GM12873 (cell line): ENCODE measurements at regions not wholly inside any gene's neighbourhood (a gene's known extent, or its start where the extent isn't known, plus 50 kb on each side); places are given as distances from the start of the nearest gene placed in this dataset.

Experiments
- TF ChIP-seq, protein P1 (sequence below): IDR thresholded peaks from 2 replicates; pipeline ENCODE4 v1.5.1; 2012; ENCODE audit warnings: low read depth, mild to moderate bottlenecking, moderate library complexity, low read length, control low read depth; ENCODE audit not compliant: insufficient read depth; ENCODE audit errors: missing control alignments

DNA sequence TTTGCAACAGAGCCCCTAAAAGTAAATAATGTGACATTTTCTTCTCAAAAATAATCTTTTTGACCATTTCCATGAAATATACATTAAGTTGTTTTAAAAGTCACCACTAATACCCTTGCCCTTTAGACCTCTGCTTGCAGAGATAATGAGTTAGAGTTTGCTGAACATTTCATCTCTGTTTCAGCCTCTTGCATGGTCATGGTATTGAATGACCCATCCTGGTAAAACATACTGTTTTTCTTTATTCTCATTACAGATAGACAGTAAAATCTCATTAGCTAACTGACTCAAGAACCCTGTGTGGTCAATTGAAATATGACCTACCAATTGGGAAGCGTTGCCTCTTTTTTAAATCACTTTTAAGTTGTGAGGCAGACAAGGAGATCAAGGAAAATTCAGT, 916.7 kb downstream of the PDHA2 start:
- TF ChIP-seq, protein P1, sequence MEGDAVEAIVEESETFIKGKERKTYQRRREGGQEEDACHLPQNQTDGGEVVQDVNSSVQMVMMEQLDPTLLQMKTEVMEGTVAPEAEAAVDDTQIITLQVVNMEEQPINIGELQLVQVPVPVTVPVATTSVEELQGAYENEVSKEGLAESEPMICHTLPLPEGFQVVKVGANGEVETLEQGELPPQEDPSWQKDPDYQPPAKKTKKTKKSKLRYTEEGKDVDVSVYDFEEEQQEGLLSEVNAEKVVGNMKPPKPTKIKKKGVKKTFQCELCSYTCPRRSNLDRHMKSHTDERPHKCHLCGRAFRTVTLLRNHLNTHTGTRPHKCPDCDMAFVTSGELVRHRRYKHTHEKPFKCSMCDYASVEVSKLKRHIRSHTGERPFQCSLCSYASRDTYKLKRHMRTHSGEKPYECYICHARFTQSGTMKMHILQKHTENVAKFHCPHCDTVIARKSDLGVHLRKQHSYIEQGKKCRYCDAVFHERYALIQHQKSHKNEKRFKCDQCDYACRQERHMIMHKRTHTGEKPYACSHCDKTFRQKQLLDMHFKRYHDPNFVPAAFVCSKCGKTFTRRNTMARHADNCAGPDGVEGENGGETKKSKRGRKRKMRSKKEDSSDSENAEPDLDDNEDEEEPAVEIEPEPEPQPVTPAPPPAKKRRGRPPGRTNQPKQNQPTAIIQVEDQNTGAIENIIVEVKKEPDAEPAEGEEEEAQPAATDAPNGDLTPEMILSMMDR: no peak

DNA sequence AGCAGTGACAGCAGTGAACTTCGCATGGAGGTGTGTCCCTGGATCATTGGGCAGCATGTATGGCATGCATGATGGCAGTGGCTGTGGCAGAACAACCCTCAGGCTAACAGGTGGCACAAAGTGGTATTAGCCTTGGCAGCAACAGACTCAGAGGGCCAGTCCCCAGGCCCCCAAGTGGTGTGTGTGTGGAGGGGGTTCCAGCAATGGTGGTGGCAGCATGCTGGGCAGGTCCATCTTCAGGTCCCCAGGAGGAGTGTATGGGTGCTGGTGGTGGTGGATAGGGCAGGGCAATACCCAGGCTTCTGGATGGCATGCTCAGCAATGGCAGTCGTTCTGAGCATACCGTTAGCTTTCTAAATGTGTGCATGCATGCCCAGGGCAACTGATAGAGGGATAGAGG, 923.7 kb downstream of the PDHA2 start:
- TF ChIP-seq, protein P1: no peak

DNA sequence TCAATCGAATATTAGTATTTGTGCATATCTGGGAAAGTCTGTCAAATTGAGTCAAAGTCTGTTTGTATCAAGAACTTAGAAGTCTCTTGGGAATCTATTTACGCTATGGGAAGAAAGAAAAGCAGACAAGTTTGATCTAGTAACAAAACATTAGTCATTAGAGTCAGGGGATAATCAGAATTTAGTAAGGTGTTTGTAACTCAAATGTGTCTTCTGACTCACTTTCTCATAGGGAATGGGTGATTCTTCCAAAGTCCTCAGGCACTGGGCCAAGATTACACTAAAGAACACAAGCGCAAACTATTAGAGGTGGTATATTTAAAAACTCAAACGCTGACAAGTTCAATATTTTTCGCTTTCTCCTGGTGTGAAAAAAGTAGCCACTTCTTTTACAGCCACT, 926.5 kb downstream of the PDHA2 start:
- TF ChIP-seq, protein P1: no peak

DNA sequence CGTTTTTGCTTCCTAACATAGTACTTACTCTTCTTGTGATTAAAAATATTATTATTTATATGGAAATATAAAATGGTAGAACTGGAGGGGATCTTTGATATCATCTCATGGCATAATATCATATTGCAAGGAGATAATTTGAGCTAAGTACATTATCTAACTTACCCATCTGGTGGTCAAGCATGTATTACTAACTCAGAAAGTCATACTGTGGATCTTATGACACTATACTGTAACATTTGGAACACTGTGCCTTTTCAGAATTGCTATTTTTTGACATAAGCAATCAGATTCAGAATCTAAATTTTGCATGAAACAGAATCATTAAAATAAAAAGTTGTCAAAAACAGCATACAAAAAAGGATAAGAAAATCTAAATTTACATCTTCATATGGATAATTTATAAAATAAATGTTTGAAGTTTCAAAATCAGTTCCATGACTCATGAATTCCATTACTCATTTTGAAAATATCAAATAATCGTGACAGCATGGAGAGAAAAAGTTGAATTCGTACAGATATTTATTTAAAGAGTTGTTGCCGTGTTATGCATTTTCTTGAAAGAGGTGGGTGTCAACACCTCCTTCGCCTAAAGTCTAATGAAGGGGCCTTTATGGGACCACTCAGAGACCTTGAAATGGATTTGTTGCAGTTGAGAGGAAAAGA, 928.1 kb downstream of the PDHA2 start:
- TF ChIP-seq, protein P1: no peak

DNA sequence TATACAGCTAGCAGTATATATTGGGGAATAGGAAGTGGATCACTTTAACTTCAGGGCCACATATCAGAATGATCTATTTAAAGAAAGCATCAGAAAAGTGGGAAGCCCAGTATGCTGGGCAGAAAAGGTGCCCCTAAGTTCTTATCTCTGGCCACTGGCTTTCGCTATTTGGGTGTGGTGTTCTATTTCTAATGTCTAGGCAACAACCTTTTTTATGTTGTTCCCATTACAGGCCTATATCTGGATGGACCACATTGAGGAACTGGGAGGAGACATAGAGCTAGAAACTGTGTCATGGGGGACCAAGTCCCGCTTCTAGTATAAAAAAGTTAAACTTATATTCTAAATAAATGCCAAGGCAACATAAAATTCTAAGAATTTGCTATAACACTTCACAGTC, 935.6 kb downstream of the PDHA2 start:
- TF ChIP-seq, protein P1: no peak

DNA sequence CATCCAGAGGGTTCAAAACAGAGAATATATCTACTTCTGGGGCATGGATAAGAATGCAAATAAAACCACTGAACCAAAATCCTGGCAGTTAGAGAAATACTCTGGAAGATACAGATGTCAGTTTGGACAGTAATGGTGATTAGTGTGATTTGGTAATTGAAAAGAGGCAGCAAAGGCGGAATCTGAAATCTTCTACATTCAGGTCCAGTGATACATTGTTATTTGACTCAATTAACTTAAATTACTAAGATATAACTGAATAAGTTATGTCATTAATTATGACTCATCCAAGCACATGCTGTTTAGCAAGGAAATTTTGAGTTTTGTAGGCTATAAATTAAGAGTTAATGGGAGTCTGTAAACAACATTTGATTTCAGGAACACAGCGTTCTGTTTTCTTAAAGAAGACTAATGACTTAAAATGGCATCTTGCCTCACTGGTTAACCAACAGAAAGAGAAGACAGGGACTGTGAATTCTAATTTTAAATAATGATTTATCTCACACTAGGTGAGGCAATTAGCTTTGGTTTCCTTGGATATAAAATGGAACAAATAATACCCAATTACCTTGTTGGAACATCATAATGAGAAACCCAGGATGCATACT, 937.1 kb downstream of the PDHA2 start:
- TF ChIP-seq, protein P1: no peak

DNA sequence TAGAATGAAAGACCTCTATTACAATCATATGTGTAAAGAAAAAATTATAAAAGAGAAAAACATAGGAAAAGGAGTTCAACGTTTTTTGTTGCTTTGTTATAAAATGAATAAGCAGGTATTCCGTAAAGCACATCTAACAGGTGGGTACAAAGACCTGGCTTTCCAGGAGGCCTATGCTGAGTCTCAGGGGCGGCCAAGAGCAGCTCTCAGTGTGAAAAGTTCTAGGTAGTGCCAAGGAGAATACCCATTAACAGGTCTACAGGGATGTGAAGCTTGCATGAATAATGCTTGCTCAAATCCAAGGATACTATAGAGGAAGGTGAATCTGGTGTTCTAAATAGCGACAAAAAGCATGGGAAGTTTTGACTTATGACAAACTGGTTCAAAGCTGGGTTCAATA, 944.4 kb downstream of the PDHA2 start:
- TF ChIP-seq, protein P1: no peak
